ENCODE measurements at regions not wholly inside any gene's neighbourhood (a gene's known extent, or its start where the extent isn't known, plus 50 kb on each side); places are given as distances from the start of the nearest gene placed in this dataset.
"Not testable (repeated sequence)": the region's sequence is repeated elsewhere in the genome, so short reads cannot be mapped to it uniquely, and the experiment has no call there.

DNA sequence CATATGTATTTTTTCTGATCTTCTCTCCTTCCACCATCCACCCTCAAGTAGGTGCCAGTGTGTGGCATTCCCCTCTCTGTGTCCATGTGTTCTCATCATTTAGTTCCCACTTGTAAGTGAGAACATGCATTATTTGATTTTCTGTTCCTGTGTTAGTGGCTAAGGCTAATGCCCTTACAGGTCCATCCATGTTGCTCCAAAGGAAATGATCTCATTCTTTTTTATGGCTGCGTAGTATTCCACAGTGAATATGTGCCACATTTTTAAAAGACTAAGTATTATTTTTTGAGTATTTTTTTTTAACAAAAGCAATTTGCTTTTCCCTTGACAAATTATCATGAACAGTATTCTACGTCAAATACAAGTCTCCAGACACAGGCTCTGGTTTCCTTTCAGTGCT lies 86.4 kb upstream of the ZNF746 start:
- Mint-ChIP-seq H3K36me3 (peaks cover 69% of the 10 kb centered on the region), H3K4me3 (no peak overlapping the region), H3K4me1 (peaks cover 28% of the 10 kb centered on the region), H3K27ac (no peak overlapping the region), H3K9me3 (no peaks in the 10 kb centered on the region)
- DNase-seq (ENCODE audit: low spot score in 2 of 2) (no peak), ATAC-seq (no peak)

- DNase-seq (ENCODE audit: low spot score in 2 of 2) = no peak
- peaks cover 41% of the 10 kb centered on the region for H3K36me3 Mint-ChIP-seq
- peaks cover 28% of the 10 kb centered on the region for H3K4me1 Mint-ChIP-seq
- H3K4me3 Mint-ChIP-seq = peak overlapping the region; percentile 40
- H3K27ac Mint-ChIP-seq = peak overlapping the region; percentile 85
- peaks cover 2% of the 10 kb centered on the region for H3K9me3 Mint-ChIP-seq
- no peak for ATAC-seq
Observed at GRCh38 chr7:149580328-149580727, 82.7 kb upstream of the ZNF746 start.

- Mint-ChIP-seq H3K27ac (peak overlapping the region; percentile 12), H3K4me1 (peaks cover 28% of the 10 kb centered on the region), H3K36me3 (peaks cover 32% of the 10 kb centered on the region)
- H3K4me3 Mint-ChIP-seq; DNase-seq (ENCODE audit: low spot score in 2 of 2); H3K9me3 Mint-ChIP-seq; ATAC-seq: not testable (repeated sequence)
Observed at GRCh38 chr7:149579365-149579764, 81.8 kb upstream of the ZNF746 start.

DNA sequence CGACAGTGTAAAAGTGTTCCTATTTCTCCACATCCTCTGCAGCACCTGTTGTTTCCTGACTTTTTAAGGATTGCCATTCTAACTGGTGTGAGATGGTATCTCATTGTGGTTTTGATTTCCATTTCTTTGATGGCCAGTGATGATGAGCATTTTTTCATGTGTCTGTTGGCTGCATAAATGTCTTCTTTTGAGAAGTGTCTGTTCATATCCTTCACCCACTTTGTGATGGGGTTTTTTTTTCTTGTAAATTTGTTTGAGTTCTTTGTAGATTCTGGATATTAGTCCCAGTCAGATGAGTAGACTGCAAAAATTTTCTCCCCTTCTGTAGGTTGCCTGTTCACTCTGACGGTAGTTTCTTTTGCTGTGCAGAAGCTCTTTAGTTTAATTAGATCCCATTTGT lies 76.8 kb upstream of the ZNF746 start:
- H3K36me3 Mint-ChIP-seq, H3K4me1 Mint-ChIP-seq: not testable (repeated sequence)

DNA sequence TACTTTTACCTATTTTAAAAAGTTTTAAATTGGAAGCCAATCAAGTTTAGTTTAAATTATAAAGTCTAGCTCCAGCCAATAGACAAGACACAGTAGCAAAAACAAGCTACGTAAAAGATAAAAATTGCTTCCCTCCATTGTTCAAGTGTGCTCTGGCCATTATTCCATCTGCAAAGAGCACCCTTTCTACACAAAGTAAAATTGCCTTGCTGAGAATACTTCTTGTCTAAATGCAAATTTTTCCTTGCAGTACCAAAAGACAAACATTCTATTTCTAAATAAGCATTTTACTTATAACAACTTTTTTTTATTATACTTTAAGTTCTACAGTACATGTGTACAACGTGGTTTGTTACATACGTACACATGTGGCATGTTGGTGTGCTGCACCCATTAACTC lies 75.9 kb upstream of the ZNF746 start:
- DNase-seq (ENCODE audit: low spot score in 2 of 2) (no peak), ATAC-seq (no peak)
- H3K4me3 Mint-ChIP-seq = no peak overlapping the region
- peaks cover 7% of the 10 kb centered on the region for H3K4me1 Mint-ChIP-seq
- H3K36me3 Mint-ChIP-seq = no peaks in the 10 kb centered on the region
- H3K9me3 Mint-ChIP-seq = peaks cover 20% of the 10 kb centered on the region
- H3K27ac Mint-ChIP-seq = no peak overlapping the region

More for the DNA sequence above, 76.8 kb upstream of the ZNF746 start:
- H3K9me3 Mint-ChIP-seq = peaks cover 17% of the 10 kb centered on the region
- DNase-seq (ENCODE audit: low spot score in 2 of 2); ATAC-seq; H3K27ac Mint-ChIP-seq; H3K4me3 Mint-ChIP-seq: not testable (repeated sequence)

GRCh38 chr7:149572920-149573319 lies 75.3 kb upstream of the ZNF746 start:
- not testable (repeated sequence) for H3K4me1 Mint-ChIP-seq; H3K4me3 Mint-ChIP-seq; DNase-seq (ENCODE audit: low spot score in 2 of 2); H3K36me3 Mint-ChIP-seq; H3K27ac Mint-ChIP-seq; ATAC-seq
- peaks cover 20% of the 10 kb centered on the region for H3K9me3 Mint-ChIP-seq

DNA sequence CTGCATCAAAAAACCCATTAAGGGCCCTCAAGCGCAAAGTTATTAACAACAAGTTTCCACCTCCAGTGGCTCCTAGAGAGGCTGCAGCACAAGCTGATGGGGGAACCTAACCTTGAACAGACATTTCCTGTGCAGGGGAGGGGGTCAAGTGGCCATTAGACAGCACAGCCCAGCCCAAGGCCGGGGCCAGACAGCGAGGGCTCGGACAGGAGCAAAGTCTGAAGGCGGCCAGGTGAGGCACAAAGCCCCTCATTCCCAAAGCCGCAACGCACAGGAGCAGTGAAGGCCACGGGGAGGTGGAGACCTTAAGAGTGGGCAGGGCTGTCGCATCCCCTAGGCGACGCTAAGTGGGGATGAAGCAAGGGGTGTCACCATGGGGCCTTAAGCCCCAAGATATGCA lies 73.2 kb upstream of the ZNF746 start:
- Mint-ChIP-seq H3K9me3 (peaks cover 20% of the 10 kb centered on the region), H3K4me3 (no peak overlapping the region), H3K27ac (no peak overlapping the region), H3K4me1 (peaks cover 18% of the 10 kb centered on the region), H3K36me3 (peaks cover 12% of the 10 kb centered on the region)
- no peak for ATAC-seq
- no peak for DNase-seq (ENCODE audit: low spot score in 2 of 2)

GRCh38 chr7:149569726-149570422 lies 72.3 kb upstream of the ZNF746 start:
- Mint-ChIP-seq H3K9me3 (peaks cover 17% of the 10 kb centered on the region), H3K36me3 (peaks cover 17% of the 10 kb centered on the region), H3K27ac (no peak overlapping the region), H3K4me1 (peaks cover 24% of the 10 kb centered on the region), H3K4me3 (no peak overlapping the region)
- no peak for DNase-seq (ENCODE audit: low spot score in 2 of 2)
- no peak for ATAC-seq

- ATAC-seq (no peak), DNase-seq (ENCODE audit: low spot score in 2 of 2) (no peak)
- Mint-ChIP-seq H3K4me3 (no peak overlapping the region), H3K9me3 (peaks cover 17% of the 10 kb centered on the region), H3K4me1 (peaks cover 26% of the 10 kb centered on the region), H3K36me3 (peaks cover 17% of the 10 kb centered on the region), H3K27ac (no peak overlapping the region)
Observed at GRCh38 chr7:149569025-149569725, 71.6 kb upstream of the ZNF746 start.

- Mint-ChIP-seq H3K4me3 (no peak overlapping the region), H3K4me1 (peaks cover 26% of the 10 kb centered on the region), H3K9me3 (peaks cover 14% of the 10 kb centered on the region), H3K36me3 (peaks cover 17% of the 10 kb centered on the region), H3K27ac (peak overlapping the region; percentile 23)
- ATAC-seq (no peak), DNase-seq (ENCODE audit: low spot score in 2 of 2) (no peak)
Observed at GRCh38 chr7:149568218-149568617, 70.6 kb upstream of the ZNF746 start.

GRCh38 chr7:149566103-149566502 lies 68.5 kb upstream of the ZNF746 start:
- Mint-ChIP-seq H3K4me1 (peaks cover 32% of the 10 kb centered on the region), H3K9me3 (peaks cover 12% of the 10 kb centered on the region), H3K27ac (peak overlapping the region; percentile 14), H3K4me3 (no peak overlapping the region), H3K36me3 (peaks cover 32% of the 10 kb centered on the region)
- DNase-seq (ENCODE audit: low spot score in 2 of 2) (no peak), ATAC-seq (peak; percentile 70)

DNA sequence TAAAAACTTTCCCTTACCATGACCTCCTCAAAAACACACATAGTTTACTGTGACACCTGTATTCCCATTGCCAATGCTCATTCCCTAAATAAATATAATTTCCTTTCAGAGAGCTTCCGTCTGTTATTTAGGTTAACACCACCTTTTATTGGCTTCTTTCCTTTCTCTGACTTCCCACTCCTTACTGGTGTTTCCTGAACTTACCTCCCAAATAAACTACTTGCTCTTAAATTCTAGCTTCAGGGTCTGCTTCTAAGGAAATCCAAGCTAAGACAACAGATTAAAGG lies 67.4 kb upstream of the ZNF746 start:
- Mint-ChIP-seq H3K4me3 (no peak overlapping the region), H3K4me1 (peaks cover 38% of the 10 kb centered on the region), H3K9me3 (peaks cover 9% of the 10 kb centered on the region), H3K27ac (no peak overlapping the region), H3K36me3 (peaks cover 42% of the 10 kb centered on the region)
- no peak for DNase-seq (ENCODE audit: low spot score in 2 of 2)
- no peak for ATAC-seq

DNA sequence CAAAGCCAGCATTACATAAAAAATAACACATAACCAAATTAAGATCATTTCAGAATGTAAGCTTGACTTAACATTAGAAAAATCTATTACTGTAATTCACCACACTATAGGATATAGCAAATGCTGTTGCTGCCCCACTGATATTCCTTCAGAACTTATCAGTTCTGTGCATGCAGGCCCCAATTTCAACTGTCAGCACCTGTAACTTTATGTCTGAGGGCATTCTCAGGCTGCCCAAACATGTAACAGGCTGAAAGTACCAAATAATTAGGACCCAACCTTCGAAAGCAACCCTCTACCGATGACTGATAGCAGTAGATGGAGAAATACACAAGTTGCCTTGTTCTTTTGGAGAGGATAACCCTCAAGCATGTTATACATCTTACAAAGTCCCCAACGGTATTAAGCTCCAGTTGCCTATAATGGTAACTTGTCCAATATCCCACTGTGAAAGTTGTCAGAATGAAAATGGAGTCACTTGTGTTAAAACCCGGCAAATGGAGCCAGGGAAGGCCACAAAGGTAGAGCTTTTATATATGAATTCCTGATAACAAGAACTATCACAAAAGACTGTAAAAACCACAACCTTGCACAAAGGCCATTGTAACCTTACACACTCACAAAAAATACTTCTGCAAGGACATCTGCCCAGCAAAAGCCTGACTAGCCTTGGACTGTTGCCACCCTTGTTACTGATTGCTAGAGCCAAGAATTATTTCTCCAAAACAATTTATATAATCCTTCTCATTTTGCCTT lies 66.9 kb upstream of the ZNF746 start:
- Mint-ChIP-seq H3K4me1 (peaks cover 36% of the 10 kb centered on the region), H3K9me3 (peaks cover 3% of the 10 kb centered on the region), H3K27ac (no peak overlapping the region), H3K4me3 (no peak overlapping the region), H3K36me3 (peaks cover 46% of the 10 kb centered on the region)
- no peak for ATAC-seq
- no peak for DNase-seq (ENCODE audit: low spot score in 2 of 2)

DNA sequence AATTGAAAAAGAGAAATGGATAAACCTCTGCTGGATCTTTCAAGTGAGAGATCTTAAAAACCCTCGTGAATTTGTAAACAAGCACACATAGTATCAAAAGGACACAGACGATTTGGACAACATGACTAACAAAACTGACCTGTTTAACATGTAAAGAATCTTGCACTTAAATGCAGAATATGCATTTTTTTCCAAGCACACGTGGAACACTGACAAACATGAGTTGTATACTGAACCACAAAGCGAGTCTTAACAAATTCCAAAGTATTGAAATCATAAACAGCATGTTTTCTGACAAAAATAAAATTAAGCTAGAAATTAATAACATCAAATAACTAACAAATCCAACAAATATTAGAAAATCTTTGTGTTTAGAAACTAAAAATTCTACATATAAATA lies 65.0 kb upstream of the ZNF746 start:
- no peak overlapping the region for H3K27ac Mint-ChIP-seq
- H3K9me3 Mint-ChIP-seq = no peaks in the 10 kb centered on the region
- H3K36me3 Mint-ChIP-seq = peaks cover 53% of the 10 kb centered on the region
- H3K4me3 Mint-ChIP-seq = no peak overlapping the region
- DNase-seq (ENCODE audit: low spot score in 2 of 2) (no peak), ATAC-seq (no peak)
- H3K4me1 Mint-ChIP-seq = peaks cover 36% of the 10 kb centered on the region

GRCh38 chr7:149561072-149561471 lies 63.5 kb upstream of the ZNF746 start:
- Mint-ChIP-seq H3K4me3 (no peak overlapping the region), H3K27ac (no peak overlapping the region), H3K4me1 (peaks cover 28% of the 10 kb centered on the region), H3K36me3 (peaks cover 57% of the 10 kb centered on the region), H3K9me3 (no peaks in the 10 kb centered on the region)
- ATAC-seq (no peak), DNase-seq (ENCODE audit: low spot score in 2 of 2) (no peak)

GRCh38 chr7:149559711-149560110 lies 62.1 kb upstream of the ZNF746 start:
- no peak for DNase-seq (ENCODE audit: low spot score in 2 of 2)
- Mint-ChIP-seq H3K27ac (peak overlapping the region; percentile 82), H3K9me3 (no peaks in the 10 kb centered on the region), H3K36me3 (peaks cover 56% of the 10 kb centered on the region), H3K4me1 (peaks cover 17% of the 10 kb centered on the region), H3K4me3 (no peak overlapping the region)
- no peak for ATAC-seq

Measured in stimulated activated effector memory CD8-positive, alpha-beta T cell treated with anti-CD3 and anti-CD28 coated beads, Interleukin-12 subunit alpha, Interleukin-12 subunit beta, amount 100 ng/mL, for 72 hours (primary cell).